ENCODE measurements at regions not wholly inside any gene's neighbourhood (a gene's known extent, or its start where the extent isn't known, plus 50 kb on each side); places are given as distances from the start of the nearest gene placed in this dataset.
"Not testable (repeated sequence)": the region's sequence is repeated elsewhere in the genome, so short reads cannot be mapped to it uniquely, and the experiment has no call there.

- DNase-seq = no peak
Observed at GRCh38 chr14:88986146-88986841, 161.8 kb downstream of the TTC8 start.

- not testable (repeated sequence) for DNase-seq
Observed at GRCh38 chr14:88986908-88987307, 162.5 kb downstream of the TTC8 start.

GRCh38 chr14:88987516-88987915 lies 163.1 kb downstream of the TTC8 start:
- no peak for DNase-seq

GRCh38 chr14:88989911-88990310 lies 165.5 kb downstream of the TTC8 start:
- no peak for DNase-seq

- no peak for DNase-seq
Observed at GRCh38 chr14:88990856-88991255, 166.4 kb downstream of the TTC8 start.

- no peak for DNase-seq
Observed at GRCh38 chr14:88992011-88992410, 167.6 kb downstream of the TTC8 start.

- no peak for DNase-seq
Observed at GRCh38 chr14:88993946-88994345, 169.5 kb downstream of the TTC8 start.

- no peak for DNase-seq
Observed at GRCh38 chr14:88995437-88996198, 171.2 kb downstream of the TTC8 start.

GRCh38 chr14:88998027-88998426 lies 173.6 kb downstream of the TTC8 start:
- DNase-seq = no peak

GRCh38 chr14:88999137-88999536 lies 174.7 kb downstream of the TTC8 start:
- DNase-seq = no peak

GRCh38 chr14:89000007-89000942 lies 175.8 kb downstream of the TTC8 start:
- no peak for DNase-seq

GRCh38 chr14:89004166-89004565 lies 179.7 kb downstream of the TTC8 start:
- DNase-seq = no peak

GRCh38 chr14:89007906-89008305 lies 183.5 kb downstream of the TTC8 start:
- no peak for DNase-seq

- no peak for DNase-seq
Observed at GRCh38 chr14:89011355-89012281, 187.2 kb downstream of the TTC8 start.

GRCh38 chr14:89012282-89013097 lies 188.0 kb downstream of the TTC8 start:
- no peak for DNase-seq

GRCh38 chr14:89013098-89013504 lies 188.7 kb downstream of the TTC8 start:
- no peak for DNase-seq

- DNase-seq = no peak
Observed at GRCh38 chr14:89013698-89014568, 189.5 kb downstream of the TTC8 start.

- no peak for DNase-seq
Observed at GRCh38 chr14:89014569-89014850, 190.1 kb downstream of the TTC8 start.

GRCh38 chr14:89015016-89015415 lies 190.6 kb downstream of the TTC8 start:
- no peak for DNase-seq

GRCh38 chr14:89017417-89017816 lies 193.0 kb downstream of the TTC8 start:
- DNase-seq = no peak

- no peak for DNase-seq
Observed at GRCh38 chr14:89022274-89022673, 197.8 kb downstream of the TTC8 start.
